Activated CD8-positive, alpha-beta memory T cell treated with anti-CD3 and anti-CD28 coated beads for 36 hours (primary cell): ENCODE measurements at regions not wholly inside any gene's neighbourhood (a gene's known extent, or its start where the extent isn't known, plus 50 kb on each side); places are given as distances from the start of the nearest gene placed in this dataset.

Source experiments
- CTCF ChIA-PET: fragments of 350-600 bp; sonication (Branson Sonifier 250); formaldehyde crosslinking; loops from one replicate; lab custom pipeline; 2021; ENCODE audit warnings: antibody characterized with exemption; lab: Charles Lee
- POLR2A ChIA-PET: fragments of 350-600 bp; sonication (Branson Sonifier 250); formaldehyde crosslinking; loops from one replicate; lab custom pipeline; 2021; ENCODE audit warnings: antibody characterized with exemption; lab: Charles Lee

DNA sequence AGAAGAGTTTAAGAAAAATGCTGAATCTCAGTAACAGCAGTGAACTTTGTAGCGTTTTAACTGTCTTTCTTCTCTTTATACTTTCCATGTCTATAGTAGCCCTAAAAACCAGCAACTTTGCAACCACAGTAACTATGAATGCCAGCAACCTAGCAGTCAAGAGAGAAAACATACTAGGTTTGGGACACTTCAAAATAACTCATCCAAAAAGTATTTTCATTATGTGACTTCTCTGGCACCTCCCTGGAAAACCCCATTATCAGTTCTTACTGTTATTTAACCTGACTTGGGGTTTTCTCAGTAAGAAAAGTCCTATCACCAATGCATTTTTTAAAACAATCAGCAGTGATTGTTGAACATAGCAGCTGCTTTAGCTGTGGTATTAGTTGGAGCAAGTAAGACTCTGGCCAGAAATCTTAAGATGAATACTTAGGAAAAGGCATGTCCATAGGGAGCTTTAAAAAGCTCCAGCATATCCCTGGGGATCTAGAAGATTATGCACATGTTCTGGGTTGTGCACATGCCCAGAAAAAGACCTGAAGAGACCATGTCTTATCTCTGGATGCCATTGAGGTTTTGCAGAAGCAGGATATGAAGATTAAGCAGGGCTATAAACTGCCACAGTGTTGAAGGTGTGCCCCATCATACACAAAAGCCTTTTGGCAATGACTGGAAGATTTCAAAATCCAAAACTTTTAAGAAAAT, 411.3 kb downstream of the CMPK2 start:
- CTCF ChIA-PET: no interaction called here
- POLR2A ChIA-PET: no interaction called here

DNA sequence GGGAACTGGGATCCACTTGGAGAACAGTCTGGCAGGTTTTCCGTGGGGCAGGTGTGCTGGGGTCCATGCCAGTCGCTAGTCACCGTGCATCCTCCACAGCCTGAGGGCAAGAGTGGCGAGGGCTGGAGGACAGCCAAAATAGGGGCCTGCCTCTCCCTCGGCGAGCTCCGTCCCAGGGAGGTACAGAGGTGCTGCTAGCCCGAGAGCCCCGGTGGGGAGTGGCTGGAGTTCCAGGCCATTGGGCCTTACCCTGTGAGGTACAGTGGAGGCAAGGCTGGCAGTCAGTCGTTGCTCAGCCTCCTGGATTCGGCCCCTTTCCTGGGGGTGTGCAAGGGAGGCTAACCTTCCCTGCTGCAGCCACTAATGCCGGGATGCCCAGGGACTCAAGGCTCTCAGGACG, 406.6 kb downstream of the CMPK2 start:
- ChIA-PET POLR2A (no interaction called here), CTCF (no interaction called here)

DNA sequence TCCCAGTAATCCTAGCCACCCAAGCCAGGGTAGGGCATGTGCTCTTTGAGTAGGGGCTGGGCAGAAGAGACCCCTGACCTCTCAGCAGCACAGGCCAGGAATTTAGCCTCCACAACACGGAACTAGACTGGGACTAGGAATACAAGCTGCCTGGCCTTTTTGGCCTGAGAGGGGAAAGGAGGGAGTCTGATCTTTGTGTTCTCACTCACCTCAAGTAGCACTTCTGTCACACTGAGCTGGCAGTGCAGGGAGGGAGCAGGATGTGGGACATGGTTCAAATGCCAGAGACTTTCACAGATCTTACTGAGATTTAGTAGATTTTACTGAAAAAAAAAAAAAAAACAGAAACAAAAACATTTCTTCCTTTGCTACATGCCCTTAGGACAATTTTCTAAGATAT, 395.2 kb downstream of the CMPK2 start:
- ChIA-PET CTCF (no interaction called here), POLR2A (no interaction called here)

DNA sequence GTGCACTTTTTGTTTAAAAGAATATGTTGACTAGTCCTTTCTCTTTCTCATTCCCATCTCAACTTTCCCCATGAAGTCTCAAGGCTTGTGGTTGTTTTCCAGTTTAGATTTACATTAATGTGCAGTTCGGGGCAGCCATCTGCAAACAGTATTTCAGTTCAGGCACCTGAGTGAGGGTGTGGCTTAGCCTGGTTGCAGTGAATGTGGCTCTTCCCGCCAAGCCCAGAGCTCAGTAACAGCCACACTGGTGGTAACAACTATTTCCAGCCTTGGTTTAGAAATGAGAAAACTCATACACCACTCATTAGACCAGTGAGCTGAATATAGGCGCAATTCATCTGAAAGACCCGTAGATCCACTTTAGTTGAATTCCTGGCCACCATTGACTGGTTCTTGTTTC, 394.3 kb downstream of the CMPK2 start:
- ChIA-PET CTCF (no interaction called here), POLR2A (no interaction called here)

DNA sequence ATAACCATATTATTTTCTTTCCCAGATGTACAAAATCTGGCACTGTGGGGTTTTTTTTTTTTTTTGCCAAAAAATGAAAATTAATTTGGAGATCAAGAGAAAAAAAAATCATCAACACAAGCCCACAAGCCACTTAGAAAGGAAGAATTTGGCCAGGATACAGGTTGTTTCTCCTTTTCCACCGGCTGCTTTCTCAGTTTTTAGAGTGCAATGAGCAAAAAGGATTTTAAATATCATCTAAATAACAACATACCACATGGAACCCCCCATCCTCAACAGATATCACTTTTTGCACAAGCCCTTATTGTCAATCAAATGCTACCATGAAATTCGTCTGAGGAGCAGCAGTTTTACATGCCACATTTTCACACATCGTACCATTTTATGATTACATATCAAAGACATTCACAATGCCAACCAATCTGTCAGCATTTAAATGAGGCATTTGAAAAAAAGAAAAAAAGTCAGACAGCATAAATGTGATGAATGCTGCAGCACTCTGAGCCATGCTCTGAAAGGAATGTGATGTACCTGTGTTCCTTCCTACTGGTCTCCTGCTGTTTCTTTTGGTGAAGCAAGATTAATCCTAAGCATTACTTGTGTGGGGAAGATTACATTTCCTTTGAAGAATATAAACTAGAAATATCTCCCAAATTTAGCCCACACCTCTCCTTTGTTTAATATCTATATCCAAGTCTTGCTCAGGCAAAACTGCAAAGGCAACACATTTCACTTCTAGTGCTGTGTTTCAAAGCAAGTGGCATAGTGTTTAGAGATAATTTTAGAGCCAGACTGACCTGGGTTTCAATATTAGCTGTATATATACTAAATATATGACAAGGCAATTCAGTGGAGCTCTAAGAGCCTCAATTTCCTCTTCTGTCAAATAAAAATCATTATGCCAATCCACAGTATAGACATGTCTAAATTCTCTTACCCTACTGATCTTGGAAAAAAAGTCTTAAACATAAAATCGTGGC, 391.3 kb downstream of the CMPK2 start:
- CTCF ChIA-PET: no interaction called here

DNA sequence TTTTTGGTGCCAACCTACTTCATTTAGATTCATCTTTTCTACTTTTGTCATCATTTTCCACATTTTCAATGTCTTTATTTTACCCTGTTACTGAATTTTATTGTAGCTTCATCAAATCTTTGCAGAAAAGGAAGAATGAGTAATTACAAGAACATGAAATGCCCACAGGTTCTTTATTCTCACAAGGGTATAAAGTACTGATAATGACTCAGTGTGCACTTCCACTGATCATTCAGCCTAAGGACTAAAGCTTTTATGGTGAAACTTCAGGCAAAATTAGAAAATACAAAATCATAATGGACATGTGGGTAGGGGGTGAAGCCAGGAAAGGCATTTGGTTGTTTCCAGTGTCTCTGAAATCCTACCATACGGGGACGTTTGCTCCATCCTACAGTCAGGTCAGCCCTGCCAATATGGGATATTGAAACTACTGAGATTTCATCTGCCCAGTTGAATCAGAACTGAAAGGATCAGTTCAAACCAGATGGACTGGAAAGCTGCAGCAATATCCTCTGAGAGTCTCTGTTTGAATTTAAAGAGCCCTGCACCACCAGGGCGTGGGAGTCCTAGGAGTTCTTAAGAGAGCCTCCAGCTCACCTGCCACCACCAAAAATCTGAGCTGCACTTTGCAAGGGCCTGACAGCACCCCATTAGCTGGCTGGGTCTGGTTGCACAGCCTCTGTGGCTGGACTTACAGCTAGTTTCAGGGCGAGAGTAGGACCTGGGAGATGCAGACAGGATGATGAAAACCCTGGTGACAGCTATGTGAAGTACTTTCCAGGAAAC, 390.4 kb downstream of the CMPK2 start:
- POLR2A ChIA-PET: no interaction called here
- CTCF ChIA-PET: no interaction called here

More for the DNA sequence above, 391.3 kb downstream of the CMPK2 start:
- POLR2A ChIA-PET: no interaction called here

DNA sequence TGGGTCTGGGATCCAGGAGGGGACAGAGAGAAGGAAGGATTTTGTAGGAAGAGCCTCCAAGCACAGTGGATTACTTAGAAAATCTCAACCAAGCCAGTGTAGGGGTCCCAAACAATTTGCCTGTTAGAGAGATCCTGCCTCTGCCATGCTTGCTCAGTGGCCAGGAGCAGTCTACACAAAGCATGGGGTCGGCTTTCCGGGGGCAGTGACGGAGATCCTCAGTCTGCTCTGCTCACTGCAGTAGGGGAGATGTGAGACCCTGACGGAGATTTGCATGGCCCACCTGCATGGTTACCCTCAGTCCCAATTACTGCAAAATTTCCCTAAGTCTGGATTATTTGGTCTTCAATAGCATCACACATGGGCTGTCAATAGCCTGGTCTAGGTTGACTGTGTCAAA, 385.2 kb downstream of the CMPK2 start:
- ChIA-PET CTCF (no interaction called here), POLR2A (no interaction called here)

DNA sequence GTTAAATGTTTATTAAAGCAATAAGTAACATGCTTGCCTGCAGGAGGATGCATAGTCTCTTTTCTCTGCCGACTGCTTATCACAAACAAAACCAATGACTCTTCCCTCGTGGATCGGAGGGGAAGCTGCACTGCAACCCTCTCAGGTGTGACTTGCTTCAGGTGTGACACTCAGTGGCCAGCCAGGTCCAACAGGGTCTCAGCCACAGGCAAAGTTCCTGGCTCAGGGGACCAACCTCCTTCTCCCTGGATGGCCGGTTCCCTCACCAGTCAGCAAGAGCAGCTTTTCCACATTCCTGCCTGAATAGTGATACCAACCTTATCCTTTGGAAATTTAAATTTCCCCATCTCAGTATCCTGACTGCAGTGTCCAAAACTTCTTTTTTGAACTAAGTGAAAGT, 383.5 kb downstream of the CMPK2 start:
- CTCF ChIA-PET: no interaction called here
- POLR2A ChIA-PET: no interaction called here

DNA sequence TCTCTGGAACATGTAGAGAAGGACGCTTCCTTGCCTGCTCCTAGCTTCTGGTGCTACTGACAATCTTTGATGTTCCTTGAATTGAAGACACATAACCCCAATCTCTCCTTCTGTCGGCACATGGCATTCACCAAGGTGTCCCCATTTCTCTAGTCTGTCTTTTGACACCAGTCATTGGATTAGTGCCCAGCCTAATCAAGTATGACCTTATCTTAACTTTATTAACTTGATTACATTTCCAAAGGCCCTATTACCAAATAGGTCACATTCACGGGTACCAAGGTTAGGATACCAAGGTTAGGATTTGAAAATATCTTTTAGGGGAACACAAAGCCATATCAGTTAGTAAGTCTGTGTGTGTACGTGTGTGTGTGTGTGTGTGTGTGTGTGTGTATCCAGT, 377.9 kb downstream of the CMPK2 start:
- ChIA-PET CTCF (no interaction called here), POLR2A (no interaction called here)

DNA sequence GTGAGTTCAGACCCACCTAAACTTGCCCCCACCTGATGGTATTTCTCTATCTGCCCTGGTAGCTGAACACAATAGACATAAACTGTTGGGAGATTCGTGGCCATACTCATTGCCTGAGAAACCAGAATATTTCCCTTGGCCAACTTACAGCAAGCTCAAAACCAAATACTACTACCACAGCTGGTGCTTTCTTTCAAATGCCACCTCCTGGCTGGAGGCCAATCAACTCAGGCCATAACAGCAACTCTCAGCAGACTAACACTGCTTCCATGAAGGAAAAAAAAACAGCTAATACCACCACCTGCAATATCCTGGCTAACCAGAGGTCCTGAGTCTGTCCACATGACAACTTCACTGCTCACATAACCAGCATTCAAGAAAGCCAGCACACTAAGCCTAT, 373.1 kb downstream of the CMPK2 start:
- ChIA-PET CTCF (no interaction called here), POLR2A (no interaction called here)

DNA sequence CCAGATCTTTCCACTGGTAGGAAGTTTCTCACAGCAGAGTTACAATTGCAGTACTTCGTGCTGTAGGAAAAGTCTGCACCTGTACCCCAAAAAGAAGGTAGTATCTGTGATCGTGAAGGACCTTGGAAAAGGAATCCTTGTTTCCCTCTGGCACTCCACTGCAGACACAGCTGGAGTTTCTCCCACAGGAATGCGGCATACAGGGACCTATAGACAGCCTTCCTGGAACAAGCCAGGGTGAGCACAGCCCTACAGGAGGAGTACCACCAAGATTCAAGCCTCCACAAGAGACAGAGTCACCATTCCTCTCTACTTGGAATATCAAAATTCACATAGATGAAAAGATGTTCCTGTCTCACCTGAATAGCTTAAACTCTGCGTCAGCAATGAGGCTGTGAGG, 372.4 kb downstream of the CMPK2 start:
- CTCF ChIA-PET: no interaction called here
- POLR2A ChIA-PET: no interaction called here

DNA sequence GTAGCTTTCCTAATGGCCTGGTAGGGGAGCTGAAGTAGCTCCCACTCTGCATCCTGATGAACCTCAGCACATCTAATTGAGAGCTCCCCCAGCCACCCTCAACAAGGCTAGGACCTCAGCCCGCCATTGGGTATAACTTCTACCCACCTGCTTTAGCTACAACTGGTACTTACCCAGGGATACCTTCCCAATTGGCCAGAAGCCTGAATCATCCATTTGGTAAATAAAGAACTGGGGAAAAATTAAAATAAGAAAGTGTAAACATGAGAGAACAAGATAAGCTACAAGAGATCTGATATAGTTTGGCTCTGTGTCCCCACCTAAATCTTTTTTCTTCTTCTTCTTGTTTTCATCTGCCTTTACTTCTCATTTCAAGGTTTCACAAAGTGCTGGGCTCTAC, 372.0 kb downstream of the CMPK2 start:
- POLR2A ChIA-PET: no interaction called here
- CTCF ChIA-PET: no interaction called here

DNA sequence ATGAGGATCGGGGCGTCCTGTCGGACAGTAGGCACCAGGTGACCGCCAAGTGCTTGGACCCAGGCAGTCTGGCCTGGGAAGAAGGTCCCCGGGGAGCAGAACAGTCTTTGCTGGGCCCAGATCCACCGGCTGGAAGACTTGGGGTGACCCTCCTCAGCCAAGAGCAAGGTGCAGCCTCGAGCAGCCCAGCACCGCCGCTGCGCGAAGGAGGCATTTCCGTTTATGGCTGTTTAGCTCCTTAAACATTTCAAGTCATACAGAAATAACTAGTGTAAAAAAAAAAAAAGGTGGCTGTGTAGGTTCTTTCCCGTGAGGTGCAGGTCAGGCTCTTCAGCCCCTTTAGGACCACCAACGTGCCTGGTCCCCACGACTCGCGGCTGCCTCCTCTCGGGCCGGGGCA, 370.2 kb downstream of the CMPK2 start:
- CTCF ChIA-PET: no interaction called here

DNA sequence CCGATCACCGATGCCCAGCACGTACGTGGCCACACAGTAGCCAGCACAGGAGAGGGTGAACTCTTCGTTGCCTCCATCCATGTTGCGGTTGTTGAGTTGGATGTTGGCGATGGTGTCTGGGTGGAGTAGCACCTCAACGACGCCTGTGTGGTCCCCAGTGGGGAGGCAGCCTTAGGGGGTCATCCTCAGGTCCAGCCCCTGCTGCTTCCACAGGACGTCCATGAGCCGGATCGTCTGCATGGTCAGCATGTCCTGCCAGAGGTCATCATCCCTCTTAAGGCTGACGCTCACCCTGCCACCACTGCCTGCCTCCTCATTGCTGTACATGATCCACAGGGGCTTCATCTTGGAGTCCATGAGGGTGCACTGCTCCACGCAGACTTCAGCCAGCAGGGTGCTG, 369.3 kb downstream of the CMPK2 start:
- ChIA-PET POLR2A (no interaction called here), CTCF (no interaction called here)

More for the DNA sequence above, 370.2 kb downstream of the CMPK2 start:
- POLR2A ChIA-PET: no interaction called here

DNA sequence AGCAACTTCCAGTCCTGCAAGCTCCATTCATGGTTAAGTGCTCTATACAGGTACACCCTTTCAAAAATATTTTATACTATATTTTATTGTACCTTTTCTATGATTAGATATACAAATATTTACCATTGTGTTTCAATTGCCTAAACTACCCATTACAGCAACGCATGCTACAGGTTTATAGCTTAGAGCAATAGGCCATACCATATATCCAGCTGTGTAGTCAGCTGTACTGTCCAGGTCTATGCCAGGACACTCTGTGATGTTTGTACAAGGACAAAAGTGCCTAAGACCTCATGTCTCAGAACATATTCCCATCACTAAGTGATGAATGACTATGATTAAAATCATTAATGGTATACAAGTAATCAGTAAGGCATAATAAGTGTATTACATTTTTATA, 368.7 kb downstream of the CMPK2 start:
- ChIA-PET CTCF (no interaction called here), POLR2A (no interaction called here)

DNA sequence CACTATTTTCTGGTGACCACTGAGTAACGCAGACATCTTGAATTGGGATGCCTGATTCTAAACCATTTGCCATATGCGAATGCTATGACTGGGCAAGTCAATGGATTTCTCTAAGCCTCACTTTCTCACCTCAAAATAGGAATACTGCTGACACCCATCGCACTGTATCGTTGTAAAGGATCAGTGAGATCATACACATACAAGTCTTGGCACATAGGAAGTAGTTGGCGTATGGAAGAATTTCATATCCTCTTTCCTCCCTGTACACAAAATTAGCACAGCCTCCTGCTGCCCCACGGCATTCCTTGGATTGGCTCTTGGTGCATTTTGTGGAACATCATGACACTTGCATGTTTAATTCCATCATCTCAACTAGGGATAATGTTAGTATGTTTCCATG, 366.9 kb downstream of the CMPK2 start:
- ChIA-PET CTCF (no interaction called here), POLR2A (no interaction called here)

DNA sequence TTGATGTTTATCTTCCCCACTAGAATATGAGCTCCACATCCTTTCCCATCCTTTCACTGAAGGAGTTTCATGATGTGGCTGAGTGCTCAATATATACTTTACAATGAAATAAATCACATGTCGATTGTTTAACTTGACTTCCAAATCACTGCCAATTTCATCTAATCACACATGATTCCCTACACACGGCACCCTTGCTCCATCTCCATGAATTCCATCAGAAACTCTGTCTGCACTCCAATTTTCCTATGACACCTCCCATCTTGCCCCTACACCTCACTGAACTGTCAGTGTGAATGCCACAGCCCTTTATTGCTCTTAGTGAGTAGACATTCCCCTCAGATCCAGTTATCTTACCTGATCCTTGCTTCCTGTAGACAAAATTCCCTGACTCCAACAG, 366.0 kb downstream of the CMPK2 start:
- POLR2A ChIA-PET: no interaction called here
- CTCF ChIA-PET: no interaction called here

DNA sequence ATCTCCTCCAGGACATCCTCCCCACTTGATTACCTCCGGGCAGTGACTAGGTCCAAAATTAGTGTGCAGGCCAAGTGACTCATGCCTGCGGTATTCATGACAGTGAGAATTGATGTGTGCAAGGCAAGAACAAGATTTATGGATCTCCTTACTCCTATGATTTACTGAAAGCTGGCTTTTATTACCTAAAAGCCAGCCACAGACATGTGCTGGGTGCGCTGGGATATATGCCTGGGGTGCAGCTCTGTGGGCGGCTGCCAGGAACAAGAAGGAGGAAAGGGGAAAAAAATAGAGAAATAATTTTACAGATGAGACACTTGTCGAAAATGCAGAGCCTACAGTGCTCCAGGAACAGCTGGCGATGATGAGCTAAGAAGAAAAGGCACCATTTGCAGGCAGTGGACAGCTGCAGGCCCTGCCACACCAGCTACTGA, 359.3 kb downstream of the CMPK2 start:
- CTCF ChIA-PET: no interaction called here
- POLR2A ChIA-PET: no interaction called here

DNA sequence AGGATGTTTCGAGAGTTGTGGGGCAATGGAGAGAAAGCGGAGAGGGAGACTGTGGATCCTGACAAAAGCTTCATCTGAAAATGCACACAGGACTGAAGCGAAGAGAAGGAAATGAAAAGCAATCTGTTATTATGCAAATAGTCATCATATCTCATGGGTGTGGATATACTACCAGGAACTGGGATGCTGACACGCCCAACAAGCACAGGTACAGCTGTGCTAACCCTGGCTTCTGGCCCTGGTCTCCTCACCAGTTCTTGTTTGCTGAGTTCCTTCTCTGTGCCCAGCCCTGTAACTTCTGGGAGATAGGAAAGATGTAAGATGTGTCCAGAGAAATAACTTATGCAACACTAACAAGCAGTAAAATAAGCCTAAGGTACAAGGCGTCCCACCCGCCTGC, 358.8 kb downstream of the CMPK2 start:
- CTCF ChIA-PET: no interaction called here
- POLR2A ChIA-PET: no interaction called here

DNA sequence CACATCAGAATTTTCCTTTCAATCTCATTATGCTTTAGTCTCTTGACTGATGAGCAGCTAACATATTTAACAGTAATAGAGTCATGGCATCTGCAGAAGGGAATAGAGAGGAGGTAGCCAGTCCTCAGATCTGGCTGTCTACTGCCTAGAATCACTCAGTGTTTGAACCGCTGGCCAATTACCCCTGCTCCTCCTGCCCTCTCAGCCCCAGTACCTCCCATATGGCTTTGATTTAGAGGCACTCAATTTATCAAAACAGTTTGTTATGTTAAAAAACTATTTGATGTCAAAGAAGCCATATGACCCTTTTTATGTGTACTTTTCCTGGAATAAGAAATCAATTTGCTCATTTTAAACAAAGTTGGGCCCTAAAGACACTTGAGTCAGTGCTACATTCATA, 355.2 kb downstream of the CMPK2 start:
- POLR2A ChIA-PET: no interaction called here
- CTCF ChIA-PET: no interaction called here
